IPS-20b (cell line): ENCODE measurements at regions not wholly inside any gene's neighbourhood (a gene's known extent, or its start where the extent isn't known, plus 50 kb on each side); places are given as distances from the start of the nearest gene placed in this dataset.
"Not testable (repeated sequence)": the region's sequence is repeated elsewhere in the genome, so short reads cannot be mapped to it uniquely, and the experiment has no call there.

Experiments
- H3K27ac ChIP-seq: one replicate; pipeline ENCODE4 v1.5.1; 2013; ENCODE audit warnings: low read length
- H3K27me3 ChIP-seq: 2 replicates; pipeline ENCODE4 v1.6.1; 2013; ENCODE audit warnings: mild to moderate bottlenecking, low read length, inconsistent platforms; ENCODE audit not compliant: insufficient read depth
- H3K36me3 ChIP-seq: 2 replicates; pipeline ENCODE4 v1.6.1; 2013; ENCODE audit warnings: low read depth, mild to moderate bottlenecking, inconsistent platforms, low read length, moderate library complexity; ENCODE audit not compliant: insufficient read depth
- H3K4me1 ChIP-seq: 2 replicates; pipeline ENCODE4 v1.6.1; 2013; ENCODE audit warnings: mild to moderate bottlenecking, control low read depth, inconsistent platforms, low read length, moderate library complexity; ENCODE audit not compliant: insufficient read depth
- H3K4me3 ChIP-seq: 2 replicates; pipeline ENCODE4 v1.5.1; 2013; ENCODE audit warnings: mild to moderate bottlenecking, low read length, inconsistent platforms
- H3K9ac ChIP-seq: 2 replicates; pipeline ENCODE4 v1.6.1; 2013; ENCODE audit warnings: low read depth, mild to moderate bottlenecking, inconsistent platforms, low read length, moderate library complexity
- H3K9me3 ChIP-seq: 2 replicates; pipeline ENCODE4 v1.6.1; 2013; ENCODE audit warnings: mild to moderate bottlenecking, low read depth, low read length, inconsistent platforms; ENCODE audit not compliant: insufficient read depth

DNA sequence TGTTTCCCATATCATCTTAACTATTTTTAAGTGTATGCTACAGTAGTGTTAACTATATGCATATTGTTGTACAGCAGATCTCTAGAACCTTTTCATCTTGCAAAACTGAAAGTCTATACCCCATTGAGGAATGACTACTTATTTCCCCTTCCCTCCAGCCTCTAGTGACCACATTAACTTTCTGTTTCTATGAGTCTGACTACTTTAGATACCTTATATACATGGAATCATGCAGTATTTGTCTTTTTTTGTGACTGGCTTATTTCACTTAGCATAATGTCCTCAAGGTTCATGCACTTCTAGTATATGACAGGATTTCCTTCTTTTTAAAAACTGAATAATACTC lies 96.5 kb upstream of the BTG3 start:
- H3K4me1 ChIP-seq: no peaks in the 10 kb centered on the region
- no peaks in the 10 kb centered on the region for H3K27me3 ChIP-seq
- H3K9me3 ChIP-seq: peaks cover 27% of the 10 kb centered on the region

GRCh38 chr21:17708522-17709265 lies 96.0 kb upstream of the BTG3 start:
- Histone ChIP-seq H3K9me3 (peaks cover 23% of the 10 kb centered on the region), H3K4me3 (no peak overlapping the region), H3K27me3 (no peaks in the 10 kb centered on the region), H3K4me1 (no peaks in the 10 kb centered on the region), H3K27ac (no peak overlapping the region), H3K9ac (no peak overlapping the region), H3K36me3 (no peaks in the 10 kb centered on the region)

More for the DNA sequence above, 96.5 kb upstream of the BTG3 start:
- no peak overlapping the region for H3K27ac ChIP-seq
- no peak overlapping the region for H3K9ac ChIP-seq
- H3K4me3 ChIP-seq: no peak overlapping the region
- no peaks in the 10 kb centered on the region for H3K36me3 ChIP-seq

GRCh38 chr21:17699524-17700189 lies 87.0 kb upstream of the BTG3 start:
- H3K27me3 ChIP-seq: no peaks in the 10 kb centered on the region
- H3K4me1 ChIP-seq: no peaks in the 10 kb centered on the region
- H3K36me3 ChIP-seq: no peaks in the 10 kb centered on the region
- H3K4me3 ChIP-seq: no peak overlapping the region
- no peaks in the 10 kb centered on the region for H3K9me3 ChIP-seq
- H3K9ac ChIP-seq: no peak overlapping the region
- no peak overlapping the region for H3K27ac ChIP-seq

DNA sequence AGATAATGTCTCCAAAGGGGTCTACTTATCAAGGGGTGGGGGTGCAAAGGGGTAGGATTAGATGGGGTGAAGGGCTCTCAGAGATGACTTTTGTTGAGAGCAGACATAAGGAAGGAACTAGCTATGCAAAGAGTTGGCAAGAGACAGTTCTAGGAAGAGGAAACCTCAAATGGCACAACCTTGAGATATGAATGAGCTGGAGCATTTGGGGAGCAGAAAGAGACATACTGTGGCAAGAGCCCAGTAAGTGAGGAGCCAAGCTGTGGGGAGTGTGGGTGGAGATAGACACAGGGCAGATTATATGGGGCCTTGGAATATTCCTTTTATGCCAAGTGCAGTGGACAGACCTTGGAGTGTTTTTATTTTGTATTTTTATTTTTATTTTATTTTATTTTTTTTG lies 84.8 kb upstream of the BTG3 start:
- H3K27me3 ChIP-seq: no peaks in the 10 kb centered on the region
- no peaks in the 10 kb centered on the region for H3K4me1 ChIP-seq
- H3K4me3 ChIP-seq: no peak overlapping the region
- H3K27ac ChIP-seq: no peak overlapping the region
- H3K9ac ChIP-seq: no peak overlapping the region
- no peaks in the 10 kb centered on the region for H3K36me3 ChIP-seq
- no peaks in the 10 kb centered on the region for H3K9me3 ChIP-seq

DNA sequence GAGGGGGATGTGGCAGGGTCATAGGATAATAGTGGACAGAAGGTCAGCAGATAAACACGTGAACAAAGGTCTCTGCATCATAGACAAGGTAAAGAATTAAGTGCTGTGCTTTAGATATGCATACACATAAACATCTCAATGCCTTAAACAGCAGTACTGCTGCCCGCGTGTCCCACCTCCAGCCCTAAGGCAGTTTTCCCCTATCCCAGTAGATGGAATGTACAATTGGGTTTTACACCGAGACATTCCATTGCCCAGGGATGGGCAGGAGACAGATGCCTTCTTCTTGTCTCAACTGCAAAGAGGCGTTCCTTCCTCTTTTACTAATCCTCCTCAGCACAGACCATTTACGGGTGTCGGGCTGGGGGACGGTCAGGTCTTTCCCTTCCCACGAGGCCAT lies 81.7 kb upstream of the BTG3 start:
- H3K9ac ChIP-seq, H3K36me3 ChIP-seq, H3K27me3 ChIP-seq, H3K4me3 ChIP-seq, H3K9me3 ChIP-seq, H3K27ac ChIP-seq, H3K4me1 ChIP-seq: not testable (repeated sequence)

DNA sequence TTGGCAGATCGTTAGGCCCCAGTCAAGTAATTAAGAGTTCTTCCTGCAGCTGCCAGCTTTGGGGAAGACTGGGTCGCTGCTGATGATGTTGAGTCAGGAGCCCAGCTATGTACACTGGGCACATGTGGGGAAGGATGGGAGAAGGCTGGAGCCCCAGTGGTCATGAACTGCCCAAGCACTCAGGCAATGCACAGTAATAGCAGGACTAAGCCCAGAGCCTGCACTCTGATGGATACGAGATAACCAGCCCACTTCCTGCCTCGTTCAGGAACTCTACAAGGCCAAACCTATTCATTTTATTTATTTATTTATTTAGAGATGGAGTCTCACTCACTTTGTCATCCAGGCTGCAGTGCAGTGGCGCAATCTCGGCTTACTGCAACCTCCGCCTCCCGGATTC lies 81.1 kb upstream of the BTG3 start:
- H3K36me3 ChIP-seq: no peaks in the 10 kb centered on the region
- no peak overlapping the region for H3K27ac ChIP-seq
- no peaks in the 10 kb centered on the region for H3K9me3 ChIP-seq
- H3K4me3 ChIP-seq: no peak overlapping the region
- no peak overlapping the region for H3K9ac ChIP-seq
- no peaks in the 10 kb centered on the region for H3K27me3 ChIP-seq
- peaks cover 4% of the 10 kb centered on the region; the same call in 1 of the 2 replicates for H3K4me1 ChIP-seq

DNA sequence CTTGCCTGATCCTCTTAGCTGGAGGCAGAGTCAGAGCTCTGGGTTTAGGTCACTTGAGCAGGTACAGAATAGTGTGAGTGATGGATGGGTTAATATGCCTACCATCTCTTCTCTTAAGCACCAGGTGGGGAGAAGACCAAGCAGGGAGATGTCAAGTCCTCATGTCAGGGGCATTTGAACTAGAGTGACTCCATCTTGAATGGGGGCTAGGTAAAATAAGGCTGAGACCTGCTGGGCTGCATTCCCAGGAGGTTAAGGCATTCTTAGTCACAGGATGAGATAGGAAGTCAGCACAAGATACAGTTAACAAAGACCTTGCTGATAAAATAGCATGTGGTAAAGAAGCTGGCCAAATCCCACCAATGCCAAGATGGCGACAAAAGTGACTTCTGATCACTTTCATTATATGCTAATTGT lies 77.4 kb upstream of the BTG3 start:
- H3K27me3 ChIP-seq: no peaks in the 10 kb centered on the region
- no peak overlapping the region for H3K4me3 ChIP-seq
- H3K9ac ChIP-seq: no peak overlapping the region
- no peaks in the 10 kb centered on the region for H3K36me3 ChIP-seq
- no peak overlapping the region for H3K27ac ChIP-seq
- no peaks in the 10 kb centered on the region for H3K9me3 ChIP-seq
- H3K4me1 ChIP-seq: peaks cover 4% of the 10 kb centered on the region; the same call in 1 of the 2 replicates

- Histone ChIP-seq H3K4me1 (peaks cover 4% of the 10 kb centered on the region; the same call in 1 of the 2 replicates), H3K36me3 (no peaks in the 10 kb centered on the region), H3K27ac (no peak overlapping the region), H3K9ac (no peak overlapping the region), H3K4me3 (no peak overlapping the region), H3K27me3 (no peaks in the 10 kb centered on the region), H3K9me3 (no peaks in the 10 kb centered on the region)
Observed at GRCh38 chr21:17688912-17689874, 76.5 kb upstream of the BTG3 start.

GRCh38 chr21:17682924-17683323 lies 70.2 kb upstream of the BTG3 start:
- H3K9me3 ChIP-seq: no peaks in the 10 kb centered on the region
- H3K27ac ChIP-seq: no peak overlapping the region
- no peak overlapping the region for H3K4me3 ChIP-seq
- H3K36me3 ChIP-seq: no peaks in the 10 kb centered on the region
- no peaks in the 10 kb centered on the region for H3K27me3 ChIP-seq
- no peak overlapping the region for H3K9ac ChIP-seq
- H3K4me1 ChIP-seq: no peaks in the 10 kb centered on the region

DNA sequence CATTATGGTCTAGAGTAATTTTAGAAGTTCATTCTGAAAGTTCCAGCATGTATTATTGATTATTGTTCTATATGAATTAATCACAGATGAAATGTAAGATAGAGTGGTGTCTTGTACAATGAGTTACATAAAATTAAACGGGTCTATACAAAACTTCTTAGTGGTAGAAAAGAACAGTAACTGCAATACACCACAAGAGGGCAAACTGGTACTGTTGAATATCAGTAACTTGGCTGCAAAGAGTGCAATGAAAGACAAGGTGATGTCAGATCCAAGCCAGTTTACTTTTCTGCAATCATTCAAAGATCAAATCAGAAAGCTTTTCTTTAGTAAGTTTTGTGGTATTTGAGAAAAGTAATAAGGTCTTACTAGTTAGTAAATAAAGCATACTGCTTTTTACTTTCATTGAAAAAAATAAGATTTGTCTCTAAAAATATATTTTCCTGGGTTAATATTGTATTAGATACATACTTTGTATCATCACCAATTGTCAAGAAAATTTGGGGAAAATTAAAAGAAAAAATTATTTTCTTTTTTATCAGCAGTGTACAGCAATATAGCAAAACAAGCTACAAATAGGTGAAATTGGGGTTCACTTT lies 66.4 kb upstream of the BTG3 start:
- Histone ChIP-seq H3K9me3 (no peaks in the 10 kb centered on the region), H3K9ac (no peak overlapping the region), H3K4me3 (no peak overlapping the region), H3K27me3 (no peaks in the 10 kb centered on the region), H3K36me3 (no peaks in the 10 kb centered on the region), H3K4me1 (no peaks in the 10 kb centered on the region), H3K27ac (no peak overlapping the region)

DNA sequence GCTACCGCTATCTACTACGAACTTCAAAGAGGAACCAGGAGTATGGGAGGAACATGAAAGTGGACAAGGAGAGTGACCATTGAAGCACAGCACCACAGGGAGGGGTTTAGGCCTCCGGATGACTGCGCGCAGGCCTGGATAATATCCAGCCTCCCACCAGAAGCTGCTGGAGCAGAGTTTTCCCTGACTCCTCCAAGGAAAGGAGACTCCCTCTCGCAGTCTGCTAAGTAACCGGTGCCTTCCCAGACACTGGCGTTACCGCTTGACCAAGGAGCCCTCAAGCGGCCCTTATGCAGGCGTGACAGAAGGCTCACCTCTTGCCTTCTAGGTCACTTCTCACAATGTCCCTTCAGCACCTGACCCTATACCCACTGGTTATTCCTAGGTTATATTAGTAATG lies 64.2 kb upstream of the BTG3 start:
- H3K27ac ChIP-seq, H3K9ac ChIP-seq: not testable (repeated sequence)

More for the DNA sequence above, 64.2 kb upstream of the BTG3 start:
- not testable (repeated sequence) for H3K9me3 ChIP-seq, H3K4me3 ChIP-seq, H3K36me3 ChIP-seq, H3K27me3 ChIP-seq
- H3K4me1 ChIP-seq: peaks cover 13% of the 10 kb centered on the region
